ENCODE measurements at regions not wholly inside any gene's neighbourhood (a gene's known extent, or its start where the extent isn't known, plus 50 kb on each side); places are given as distances from the start of the nearest gene placed in this dataset.
A peak's percentile ranks its signal among the peaks of the same experiment; 100 is the strongest.

DNA sequence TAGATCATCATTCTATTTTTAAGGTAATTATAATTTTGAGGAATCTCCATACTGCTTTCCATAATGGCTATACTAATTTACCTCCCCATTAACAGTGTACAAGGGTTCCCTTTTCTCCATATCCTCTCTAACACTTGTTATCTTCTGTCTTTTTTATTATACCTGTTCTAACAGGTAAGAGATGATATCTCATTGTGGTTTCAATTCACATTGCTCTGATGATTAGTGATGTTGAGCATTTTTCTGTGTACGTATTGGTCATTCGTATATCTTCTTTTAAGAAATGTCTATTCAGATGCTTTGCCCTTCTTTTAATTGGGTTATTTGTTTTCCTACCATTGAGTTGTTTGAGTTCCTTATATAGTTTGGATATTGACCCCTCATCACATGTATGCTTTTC is 81.6 kb upstream of the SCAF8 start:
- Histone ChIP-seq H3K27me3 (peaks cover 8% of the 10 kb centered on the region), H3K4me3 (no peak overlapping the region), H3K9me3 (replicated peaks in 1 of 3) (no peaks in the 10 kb centered on the region), H3K4me1 (replicated peaks in 1 of 2) (peaks cover 0 to 7% of the 10 kb centered on the region in 2 donors), H3K36me3 (replicated peaks in 1 of 2) (no peaks in the 10 kb centered on the region), H3K27ac (no peak overlapping the region)
- intact Hi-C loops (cut with DNase I) = no loop called here
- WGBS, 4 donors = 80 to 92% (median 89%) methylated on average over 2 of the region's 2 CpGs
- TF ChIP-seq, protein P1, sequence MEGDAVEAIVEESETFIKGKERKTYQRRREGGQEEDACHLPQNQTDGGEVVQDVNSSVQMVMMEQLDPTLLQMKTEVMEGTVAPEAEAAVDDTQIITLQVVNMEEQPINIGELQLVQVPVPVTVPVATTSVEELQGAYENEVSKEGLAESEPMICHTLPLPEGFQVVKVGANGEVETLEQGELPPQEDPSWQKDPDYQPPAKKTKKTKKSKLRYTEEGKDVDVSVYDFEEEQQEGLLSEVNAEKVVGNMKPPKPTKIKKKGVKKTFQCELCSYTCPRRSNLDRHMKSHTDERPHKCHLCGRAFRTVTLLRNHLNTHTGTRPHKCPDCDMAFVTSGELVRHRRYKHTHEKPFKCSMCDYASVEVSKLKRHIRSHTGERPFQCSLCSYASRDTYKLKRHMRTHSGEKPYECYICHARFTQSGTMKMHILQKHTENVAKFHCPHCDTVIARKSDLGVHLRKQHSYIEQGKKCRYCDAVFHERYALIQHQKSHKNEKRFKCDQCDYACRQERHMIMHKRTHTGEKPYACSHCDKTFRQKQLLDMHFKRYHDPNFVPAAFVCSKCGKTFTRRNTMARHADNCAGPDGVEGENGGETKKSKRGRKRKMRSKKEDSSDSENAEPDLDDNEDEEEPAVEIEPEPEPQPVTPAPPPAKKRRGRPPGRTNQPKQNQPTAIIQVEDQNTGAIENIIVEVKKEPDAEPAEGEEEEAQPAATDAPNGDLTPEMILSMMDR (IDR thresholded peaks at IDR 0.05) = no peak
- TF ChIP-seq POLR2A (IDR thresholded peaks at IDR 0.05) = no peak
- no peak for DNase-seq

DNA sequence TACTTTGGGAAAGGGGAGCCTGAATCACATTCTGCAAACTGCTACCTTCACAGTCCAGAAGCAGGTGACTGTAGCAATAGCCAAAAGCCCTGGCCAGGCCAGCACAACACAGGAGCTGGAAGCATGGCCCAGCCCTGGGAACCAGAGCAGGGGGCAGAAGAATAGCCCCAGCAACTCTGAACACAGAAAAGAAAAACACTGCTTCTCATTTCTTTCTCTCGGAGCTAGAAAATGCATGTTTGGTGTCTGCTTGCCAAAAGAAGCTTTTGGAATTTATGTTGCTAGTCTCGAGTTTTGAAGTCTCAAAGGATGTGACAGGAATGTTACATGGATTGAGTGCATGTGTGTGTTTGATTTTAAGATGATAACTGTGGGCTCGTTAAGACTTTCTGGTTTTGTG is 79.8 kb upstream of the SCAF8 start:
- Histone ChIP-seq H3K36me3 (replicated peaks in 1 of 2) (no peaks in the 10 kb centered on the region), H3K4me3 (no peak overlapping the region), H3K27me3 (peaks cover 3% of the 10 kb centered on the region), H3K4me1 (replicated peaks in 1 of 2) (peaks cover 0 to 7% of the 10 kb centered on the region in 2 donors), H3K9me3 (replicated peaks in 1 of 3) (no peaks in the 10 kb centered on the region), H3K27ac (peak overlapping the region in 1 of 5 donors; percentile 13)
- no peak for DNase-seq
- no peak for TF ChIP-seq POLR2A (IDR thresholded peaks at IDR 0.05)
- TF ChIP-seq, protein P1 (IDR thresholded peaks at IDR 0.05) = no peak
- intact Hi-C loops (cut with DNase I) = no loop called here
- 47 to 76% (median 54%) methylated on average over 3 of the region's 3 CpGs for WGBS, 4 donors

DNA sequence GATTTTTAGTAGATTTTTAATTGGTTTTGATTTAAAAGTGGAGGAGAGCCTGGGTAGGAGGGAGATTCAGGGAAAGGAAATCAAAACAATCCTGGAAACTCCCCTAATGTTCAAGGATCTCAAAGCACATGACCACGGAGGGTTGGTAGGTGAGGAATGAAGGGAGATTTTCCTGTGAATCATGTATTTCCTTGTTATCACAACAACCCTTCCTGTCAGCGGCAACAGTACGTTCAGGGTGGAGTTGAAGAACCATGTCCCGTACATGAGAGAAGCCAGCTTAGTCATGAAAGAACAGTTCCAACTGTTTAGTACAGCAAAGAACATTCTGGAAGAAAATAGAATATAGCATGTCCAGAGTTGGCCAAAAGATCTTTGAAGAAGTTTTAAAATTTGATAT is 79.4 kb upstream of the SCAF8 start:
- DNase-seq = peak in 4 of 7 donors; percentile 15 to 43 (median 28)

DNA sequence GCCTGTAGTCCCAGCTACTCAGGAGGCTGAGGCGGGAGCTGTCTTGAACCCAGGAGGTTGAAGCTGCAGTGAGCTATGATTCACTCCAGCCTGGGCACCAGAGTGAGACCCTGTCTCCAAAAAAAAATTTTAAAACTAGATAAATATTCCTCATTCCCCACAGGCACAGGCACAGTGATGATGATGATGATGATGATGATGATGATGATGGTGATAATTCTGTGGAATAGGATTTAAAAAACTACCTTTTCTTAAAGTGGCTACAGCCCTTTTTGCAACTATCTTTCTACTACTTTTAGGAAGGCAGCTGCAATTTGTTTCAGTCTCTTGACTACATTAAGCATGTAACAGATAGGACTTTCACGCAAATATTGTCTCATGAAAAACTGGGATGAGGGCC is 76.6 kb upstream of the SCAF8 start:
- H3K27ac ChIP-seq = no peak overlapping the region
- H3K4me1 ChIP-seq (replicated peaks in 1 of 2) = peaks cover 0 to 7% of the 10 kb centered on the region in 2 donors
- no peaks in the 10 kb centered on the region for H3K9me3 ChIP-seq (replicated peaks in 1 of 3)
- TF ChIP-seq, protein P1 (IDR thresholded peaks at IDR 0.05) = no peak
- TF ChIP-seq POLR2A (IDR thresholded peaks at IDR 0.05) = no peak
- H3K4me3 ChIP-seq = no peak overlapping the region
- 91 to 98% (median 93%) methylated on average over 2 of the region's 2 CpGs for WGBS, 4 donors
- peaks cover 3% of the 10 kb centered on the region for H3K27me3 ChIP-seq
- no peaks in the 10 kb centered on the region for H3K36me3 ChIP-seq (replicated peaks in 1 of 2)
- intact Hi-C loops (cut with DNase I) = no loop called here
- no peak for DNase-seq

More for the DNA sequence above, 79.4 kb upstream of the SCAF8 start:
- H3K27me3 ChIP-seq = peaks cover 3% of the 10 kb centered on the region
- no peak overlapping the region for H3K4me3 ChIP-seq
- WGBS, 4 donors = 32 to 45% (median 34%) methylated on average over 4 of the region's 4 CpGs
- no peak overlapping the region for H3K27ac ChIP-seq
- TF ChIP-seq, protein P1 (IDR thresholded peaks at IDR 0.05) = no peak
- TF ChIP-seq POLR2A (IDR thresholded peaks at IDR 0.05) = no peak
- no peaks in the 10 kb centered on the region for H3K9me3 ChIP-seq (replicated peaks in 1 of 3)
- intact Hi-C loops (cut with DNase I) = no loop called here
- no peaks in the 10 kb centered on the region for H3K36me3 ChIP-seq (replicated peaks in 1 of 2)
- H3K4me1 ChIP-seq (replicated peaks in 1 of 2) = peaks cover 0 to 7% of the 10 kb centered on the region in 2 donors
